Upper lobe of left lung (tissue), 6 donors: ENCODE measurements at regions not wholly inside any gene's neighbourhood (a gene's known extent, or its start where the extent isn't known, plus 50 kb on each side); places are given as distances from the start of the nearest gene placed in this dataset.

Experiments
- ATAC-seq, 2 donors: fragments of 200-7000 bp; cut with Tn5 transposase; one replicate each; pipeline ENCODE4 v1.9.1; 2022; ENCODE audit warnings: mild to moderate bottlenecking in 2 of 2, moderate library complexity in 2 of 2; ENCODE audit not compliant: low FRiP score in 2 of 2
- DNase-seq, 2 donors: peaks; one replicate each; pipeline ENCODE4 v3.0.0-alpha.2; 2019 to 2020
- H3K27ac ChIP-seq, 4 donors: fragments of 200-600 bp; sonication (generic); one replicate each; pipeline ENCODE4 v1.5.1; 2016 to 2019
- H3K27me3 ChIP-seq, 4 donors: fragments of 200-600 bp; sonication (generic); one replicate each; pipeline ENCODE4 v1.5.1; 2017 to 2019
- H3K36me3 ChIP-seq, 4 donors: fragments of 200-600 bp; sonication (generic); one replicate each; pipeline ENCODE4 v1.5.1; 2016 to 2019
- H3K4me1 ChIP-seq, 4 donors: fragments of 200-600 bp; sonication (generic); one replicate each; pipeline ENCODE4 v1.5.1; 2018 to 2019
- H3K4me3 ChIP-seq, 4 donors: fragments of 200-600 bp; sonication (generic); one replicate each; pipeline ENCODE4 v1.5.1; 2017 to 2019; ENCODE audit warnings: mild to moderate bottlenecking in 2 of 4, moderate library complexity in 1 of 4
- H3K9me3 ChIP-seq, 4 donors: fragments of 200-600 bp; sonication (generic); one replicate each; pipeline ENCODE4 v1.5.1; 2018 to 2019
- EP300 ChIP-seq, 4 donors: sonication (generic); formaldehyde crosslinking; IDR thresholded peaks; one replicate each; pipeline ENCODE4 v1.5.1; 2017; ENCODE audit warnings: antibody characterized with exemption in 4 of 4, control low read depth in 2 of 4
- POLR2A ChIP-seq, 4 donors: fragments of 450-650 bp; IDR thresholded peaks; one replicate each; pipeline ENCODE4 v1.5.1; 2016 to 2017; ENCODE audit warnings: antibody characterized with exemption in 4 of 4, mild to moderate bottlenecking in 2 of 4
- POLR2AphosphoS5 ChIP-seq, 2 donors: sonication (generic); formaldehyde crosslinking; IDR thresholded peaks; one replicate each; pipeline ENCODE4 v1.5.1; 2017; ENCODE audit warnings: antibody characterized with exemption in 2 of 2
- WGBS, 2 donors: methylation state at CpG; one replicate each; pipeline ENCODE4 v1.1.5; 2017 to 2018; 5-methylcytosine and 5-hydroxymethylcytosine counted together
- TF ChIP-seq, protein P1 (sequence below), 6 experiments: fragments of 450-650 bp in 4 of 6; fragments of 200-600 bp in 2 of 6; sonication (generic) in 2 of 6; IDR thresholded peaks; one replicate each; pipeline ENCODE4 v1.5.1; 2016 to 2019; ENCODE audit warnings: antibody characterized with exemption in 6 of 6
- donor health status: DM: no; HTN: no; CAD: no; lungs with moderate emphysema.
- donor health status: DM: no; HTN: yes; CAD: no; lungs with severe emphysema.

- H3K27me3 ChIP-seq: no peaks in the 10 kb centered on the region
- H3K4me3 ChIP-seq: no peak overlapping the region
- no peak overlapping the region for H3K27ac ChIP-seq
- ATAC-seq (no peak), DNase-seq (no peak)
- no peaks in the 10 kb centered on the region for H3K36me3 ChIP-seq
- TF ChIP-seq, protein P1, sequence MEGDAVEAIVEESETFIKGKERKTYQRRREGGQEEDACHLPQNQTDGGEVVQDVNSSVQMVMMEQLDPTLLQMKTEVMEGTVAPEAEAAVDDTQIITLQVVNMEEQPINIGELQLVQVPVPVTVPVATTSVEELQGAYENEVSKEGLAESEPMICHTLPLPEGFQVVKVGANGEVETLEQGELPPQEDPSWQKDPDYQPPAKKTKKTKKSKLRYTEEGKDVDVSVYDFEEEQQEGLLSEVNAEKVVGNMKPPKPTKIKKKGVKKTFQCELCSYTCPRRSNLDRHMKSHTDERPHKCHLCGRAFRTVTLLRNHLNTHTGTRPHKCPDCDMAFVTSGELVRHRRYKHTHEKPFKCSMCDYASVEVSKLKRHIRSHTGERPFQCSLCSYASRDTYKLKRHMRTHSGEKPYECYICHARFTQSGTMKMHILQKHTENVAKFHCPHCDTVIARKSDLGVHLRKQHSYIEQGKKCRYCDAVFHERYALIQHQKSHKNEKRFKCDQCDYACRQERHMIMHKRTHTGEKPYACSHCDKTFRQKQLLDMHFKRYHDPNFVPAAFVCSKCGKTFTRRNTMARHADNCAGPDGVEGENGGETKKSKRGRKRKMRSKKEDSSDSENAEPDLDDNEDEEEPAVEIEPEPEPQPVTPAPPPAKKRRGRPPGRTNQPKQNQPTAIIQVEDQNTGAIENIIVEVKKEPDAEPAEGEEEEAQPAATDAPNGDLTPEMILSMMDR (IDR thresholded peaks at IDR 0.05): no peak
- TF ChIP-seq POLR2AphosphoS5 (IDR thresholded peaks at IDR 0.05): no peak
- no peak for TF ChIP-seq EP300 (IDR thresholded peaks at IDR 0.05)
- no peak for TF ChIP-seq POLR2A (IDR thresholded peaks at IDR 0.05)
- WGBS, 2 donors: 93% methylated on average over 2 of the region's 2 CpGs
- H3K4me1 ChIP-seq: no peaks in the 10 kb centered on the region
- peaks cover 0 to 3% (median 0%) of the 10 kb centered on the region in 4 donors for H3K9me3 ChIP-seq
These were observed 895.0 kb downstream of the TBL1XR1 start for GRCh38 chr3:176302271-176302670.

GRCh38 chr3:176296066-176296597 lies 901.1 kb downstream of the TBL1XR1 start:
- DNase-seq (no peak), ATAC-seq (no peak)
- 75% methylated on average over 1 of the region's 1 CpG for WGBS, 2 donors
- no peaks in the 10 kb centered on the region for H3K36me3 ChIP-seq
- peaks cover 0 to 3% (median 0%) of the 10 kb centered on the region in 4 donors for H3K9me3 ChIP-seq
- H3K27me3 ChIP-seq: no peaks in the 10 kb centered on the region
- no peak overlapping the region for H3K4me3 ChIP-seq
- no peak overlapping the region for H3K27ac ChIP-seq
- no peak for TF ChIP-seq POLR2A (IDR thresholded peaks at IDR 0.05)
- TF ChIP-seq POLR2AphosphoS5 (IDR thresholded peaks at IDR 0.05): no peak
- TF ChIP-seq EP300 (IDR thresholded peaks at IDR 0.05): no peak
- TF ChIP-seq, protein P1 (IDR thresholded peaks at IDR 0.05): no peak
- no peaks in the 10 kb centered on the region for H3K4me1 ChIP-seq

DNA sequence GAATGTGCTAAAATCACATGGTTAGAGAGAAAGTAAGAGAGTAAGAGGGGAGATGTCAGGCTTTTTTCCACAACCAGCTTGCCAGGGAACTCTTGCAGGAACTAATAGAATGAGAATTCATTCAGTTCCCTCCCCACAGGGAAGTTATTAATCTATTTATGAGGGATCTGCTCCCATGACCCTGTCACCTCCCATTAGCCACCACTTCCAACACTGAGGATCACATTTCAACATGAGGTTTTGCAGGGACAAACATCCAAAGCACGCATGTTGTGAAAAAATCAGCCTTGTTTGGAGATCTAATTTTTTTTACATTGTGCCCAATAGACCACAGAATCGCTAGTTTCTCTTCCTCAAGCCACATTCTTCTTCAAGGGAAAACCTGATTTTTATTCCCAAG lies 904.0 kb downstream of the TBL1XR1 start:
- Histone ChIP-seq H3K9me3 (no peaks in the 10 kb centered on the region), H3K27me3 (no peaks in the 10 kb centered on the region), H3K36me3 (no peaks in the 10 kb centered on the region), H3K4me1 (no peaks in the 10 kb centered on the region), H3K4me3 (no peak overlapping the region), H3K27ac (no peak overlapping the region)
- TF ChIP-seq, protein P1 (IDR thresholded peaks at IDR 0.05): no peak
- TF ChIP-seq EP300 (IDR thresholded peaks at IDR 0.05) (no peak), POLR2AphosphoS5 (IDR thresholded peaks at IDR 0.05) (no peak), POLR2A (IDR thresholded peaks at IDR 0.05) (no peak)
- 66 to 83% methylated on average over 2 of the region's 2 CpGs for WGBS, 2 donors
- DNase-seq (no peak), ATAC-seq (no peak)

- Histone ChIP-seq H3K27me3 (no peaks in the 10 kb centered on the region), H3K4me3 (no peak overlapping the region), H3K27ac (no peak overlapping the region), H3K4me1 (no peaks in the 10 kb centered on the region), H3K36me3 (no peaks in the 10 kb centered on the region), H3K9me3 (no peaks in the 10 kb centered on the region)
- DNase-seq (no peak), ATAC-seq (peak in 1 of 2 donors; percentile 12)
- WGBS, 2 donors: 61 to 66% methylated on average over 3 of the region's 3 CpGs
- TF ChIP-seq, protein P1 (IDR thresholded peaks at IDR 0.05): no peak
- TF ChIP-seq POLR2AphosphoS5 (IDR thresholded peaks at IDR 0.05) (no peak), POLR2A (IDR thresholded peaks at IDR 0.05) (no peak), EP300 (IDR thresholded peaks at IDR 0.05) (no peak)
These were observed 910.7 kb downstream of the TBL1XR1 start for GRCh38 chr3:176286476-176287085.

- Histone ChIP-seq H3K27me3 (no peaks in the 10 kb centered on the region), H3K4me1 (no peaks in the 10 kb centered on the region), H3K4me3 (no peak overlapping the region), H3K36me3 (no peaks in the 10 kb centered on the region), H3K27ac (no peak overlapping the region), H3K9me3 (no peaks in the 10 kb centered on the region)
- ATAC-seq: no peak
- no peak for DNase-seq
- WGBS, 2 donors: 90 to 92% methylated on average over 3 of the region's 3 CpGs
- TF ChIP-seq POLR2A (IDR thresholded peaks at IDR 0.05) (no peak), EP300 (IDR thresholded peaks at IDR 0.05) (no peak), POLR2AphosphoS5 (IDR thresholded peaks at IDR 0.05) (no peak)
- TF ChIP-seq, protein P1 (IDR thresholded peaks at IDR 0.05): no peak
These were observed 921.7 kb downstream of the TBL1XR1 start for GRCh38 chr3:176275538-176275937.
